GM21737 (cell line): ENCODE measurements at regions not wholly inside any gene's neighbourhood (a gene's known extent, or its start where the extent isn't known, plus 50 kb on each side); places are given as distances from the start of the nearest gene placed in this dataset.

Experiments used
- ATAC-seq: cut with Tn5 transposase; IDR thresholded peaks from one replicate; pipeline ENCODE4 v1.9.1; 2021; ENCODE audit warnings: mild to moderate bottlenecking, moderate library complexity; ENCODE audit not compliant: unreplicated experiment

DNA sequence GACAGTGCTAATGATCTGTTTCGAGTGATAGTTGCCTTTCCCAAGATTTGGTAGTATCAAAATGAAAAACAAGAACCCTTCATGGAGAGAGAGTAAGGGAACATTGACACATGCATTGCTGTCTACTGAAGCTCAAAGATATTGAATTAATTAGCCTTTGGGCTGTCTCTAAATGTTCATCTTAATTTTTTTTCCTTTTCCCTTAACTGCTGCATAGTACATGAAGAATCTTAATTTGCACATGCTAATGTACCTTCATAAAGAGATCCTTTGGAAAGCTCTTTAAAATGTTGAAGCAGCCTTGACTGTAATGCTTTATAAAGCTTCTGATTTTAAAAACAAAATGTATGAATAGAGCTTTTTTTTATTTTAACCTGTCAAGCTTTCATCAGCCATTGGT lies 452.2 kb downstream of the TUSC7 start:
- no peak for ATAC-seq

DNA sequence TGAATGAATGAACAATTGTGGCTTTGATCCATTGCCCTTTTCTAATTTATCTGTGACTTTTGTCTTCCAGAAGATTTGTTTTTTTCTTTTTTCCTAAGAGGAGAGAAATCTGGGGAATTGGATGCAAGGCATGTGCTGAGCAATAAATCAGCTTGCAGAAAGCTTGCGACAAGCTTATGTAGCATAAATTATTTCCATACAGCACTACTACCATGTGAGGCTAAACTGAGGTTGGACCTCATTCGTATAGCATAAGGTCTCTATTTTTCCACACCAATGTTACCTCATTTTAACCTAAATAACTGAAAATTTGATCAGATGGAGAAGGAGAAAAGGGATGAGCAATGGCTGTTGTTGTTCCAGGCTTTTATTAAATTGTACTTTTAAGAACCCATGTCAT lies 455.6 kb downstream of the TUSC7 start:
- no peak for ATAC-seq

DNA sequence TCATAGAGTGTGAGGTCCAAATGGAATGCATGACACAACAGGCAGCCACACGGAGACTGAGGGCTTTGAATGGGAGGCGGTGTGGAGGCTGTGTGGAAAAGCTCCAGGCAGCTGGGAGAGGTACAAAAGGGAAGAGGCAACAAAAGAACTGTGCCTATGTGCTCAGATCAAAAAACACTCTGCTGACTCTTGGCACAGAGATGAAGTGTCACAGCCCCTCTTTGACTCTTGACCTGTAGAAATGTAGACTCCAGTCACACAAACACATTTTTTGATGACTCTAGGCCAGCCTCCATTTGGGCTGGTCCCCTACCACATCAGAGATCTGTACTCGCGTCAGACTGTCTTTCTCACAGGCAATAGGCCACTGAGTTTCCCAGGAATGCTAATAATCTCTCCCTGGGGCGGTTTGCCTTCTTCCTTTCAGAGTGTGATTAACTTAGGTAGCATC lies 456.0 kb downstream of the TUSC7 start:
- ATAC-seq: no peak

DNA sequence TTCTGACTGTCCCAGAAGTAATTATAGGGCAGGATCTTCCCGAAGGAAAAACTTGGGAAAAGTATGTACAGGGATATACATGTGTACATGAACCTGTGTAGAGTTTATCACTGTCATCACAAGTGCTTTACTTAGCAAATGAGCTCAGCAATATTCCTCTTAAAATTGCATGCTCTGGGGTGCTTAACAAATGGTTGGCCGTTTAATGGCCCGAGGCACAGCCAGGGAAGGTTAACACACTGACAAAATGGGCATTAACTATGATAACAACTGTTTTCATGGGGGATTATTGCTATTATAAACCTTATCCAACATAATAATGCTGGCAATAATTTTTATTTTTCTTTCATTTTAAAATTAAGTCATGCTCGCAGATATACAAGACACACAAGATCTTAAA lies 459.3 kb downstream of the TUSC7 start:
- ATAC-seq: no peak

DNA sequence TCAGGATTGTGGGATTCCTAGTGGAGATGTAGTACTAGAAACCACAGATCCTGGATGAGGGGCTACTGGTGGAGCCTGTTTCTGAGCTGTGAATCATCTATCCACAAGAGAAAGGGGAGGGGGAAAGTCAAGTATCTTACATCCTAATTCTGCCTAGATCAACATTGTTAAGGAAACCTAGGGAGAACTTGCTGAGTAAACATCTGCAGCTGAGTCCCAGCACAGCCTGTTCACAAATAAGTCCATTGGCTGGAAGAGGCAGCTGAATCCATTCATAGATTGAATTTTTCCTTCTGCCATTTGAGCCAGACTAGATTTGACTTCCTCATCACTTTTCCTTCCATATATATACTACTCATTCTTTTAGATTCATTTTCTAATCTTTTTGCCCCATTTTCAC lies 460.5 kb downstream of the TUSC7 start:
- no peak for ATAC-seq

DNA sequence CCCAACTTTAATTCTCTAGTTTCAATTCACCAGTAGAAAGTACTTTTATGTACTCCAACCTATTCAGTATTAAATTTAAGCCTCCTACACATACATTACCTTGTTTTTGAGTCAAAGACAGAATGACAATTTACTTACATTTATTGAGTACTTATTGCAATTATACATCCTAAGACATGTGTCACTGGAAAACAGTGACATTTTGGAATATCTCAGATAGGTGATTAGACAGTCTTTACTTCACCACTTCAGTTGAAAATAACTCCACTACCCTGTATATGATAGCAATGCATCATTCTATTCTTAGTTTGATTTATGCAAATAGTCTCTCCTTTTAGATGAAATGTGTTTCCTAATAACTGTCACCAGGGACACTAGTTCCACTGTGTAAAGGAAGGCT lies 461.5 kb downstream of the TUSC7 start:
- ATAC-seq: no peak

DNA sequence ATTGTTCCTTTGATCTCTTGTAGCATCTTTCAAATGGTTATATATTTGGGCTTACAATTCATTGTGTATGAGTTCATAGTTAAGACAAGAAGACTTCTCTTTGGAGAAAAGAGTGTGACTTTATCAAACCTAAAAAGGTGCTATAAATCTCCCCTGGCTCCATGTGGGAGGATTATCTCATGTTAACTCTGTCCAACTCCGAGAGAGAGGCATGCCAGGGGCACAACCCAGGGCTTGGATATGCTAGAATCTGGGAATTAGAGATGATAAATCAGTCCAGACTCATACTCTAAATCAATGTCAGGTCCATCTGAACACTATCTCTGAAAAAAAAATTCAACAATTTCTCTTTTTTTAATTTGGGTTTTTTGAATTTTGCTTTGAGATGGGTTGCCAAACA lies 462.8 kb downstream of the TUSC7 start:
- no peak for ATAC-seq

DNA sequence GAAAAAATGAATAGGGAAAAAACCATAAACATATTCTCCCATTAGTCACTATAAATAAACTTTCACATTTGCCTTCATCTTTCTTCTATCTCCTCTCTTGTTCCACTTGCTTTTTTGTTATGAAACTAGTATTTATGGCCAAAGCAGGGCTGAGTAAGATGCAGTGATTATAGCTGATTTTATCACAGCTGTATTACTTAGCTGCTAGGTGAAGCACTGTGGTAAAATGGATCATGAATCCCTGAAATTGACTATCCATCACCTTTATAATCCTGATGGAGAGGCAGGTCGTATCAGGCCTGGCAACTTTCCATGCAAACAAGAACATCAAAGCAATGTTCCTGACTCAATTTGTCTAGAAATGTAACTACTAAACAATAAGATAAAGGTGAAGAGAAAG lies 471.6 kb downstream of the TUSC7 start:
- no peak for ATAC-seq

DNA sequence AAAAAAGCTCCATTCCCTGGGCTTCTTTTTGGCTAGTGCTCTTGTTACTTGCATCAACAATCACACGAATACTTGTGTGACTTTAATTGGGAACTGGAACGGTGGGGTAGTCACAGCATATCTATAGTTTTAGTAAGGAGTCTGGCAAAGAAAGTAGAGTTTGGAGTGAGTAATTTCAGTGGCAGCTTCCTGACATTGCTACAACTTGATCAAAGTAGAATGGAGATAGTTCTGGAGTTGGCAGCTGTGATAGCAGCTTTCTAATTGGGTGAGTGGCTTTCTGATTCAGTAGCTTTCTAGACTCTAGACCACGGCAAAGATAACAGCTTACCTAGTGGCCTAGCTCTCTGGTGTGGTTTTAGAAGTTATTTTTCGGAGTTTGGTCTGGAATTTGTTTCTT lies 475.0 kb downstream of the TUSC7 start:
- ATAC-seq: no peak

DNA sequence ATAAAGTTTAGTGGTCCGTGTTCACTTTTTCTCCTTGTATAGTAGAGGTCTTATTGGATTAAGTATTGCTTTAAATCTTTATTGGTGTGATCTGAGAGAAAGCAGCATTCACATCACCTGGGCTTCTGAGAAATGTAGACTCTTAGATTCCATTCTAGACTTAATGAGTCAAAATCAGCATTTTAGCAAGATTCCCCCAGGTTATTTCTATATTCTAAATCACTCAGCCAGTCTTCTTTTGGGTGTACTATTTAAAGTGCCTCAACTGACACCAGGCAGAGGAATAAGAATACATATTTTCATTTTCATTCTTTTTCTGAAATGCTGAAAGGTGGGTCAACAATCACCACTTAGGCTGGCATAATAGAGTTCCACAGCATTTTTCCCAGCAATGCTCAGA lies 481.7 kb downstream of the TUSC7 start:
- no peak for ATAC-seq

DNA sequence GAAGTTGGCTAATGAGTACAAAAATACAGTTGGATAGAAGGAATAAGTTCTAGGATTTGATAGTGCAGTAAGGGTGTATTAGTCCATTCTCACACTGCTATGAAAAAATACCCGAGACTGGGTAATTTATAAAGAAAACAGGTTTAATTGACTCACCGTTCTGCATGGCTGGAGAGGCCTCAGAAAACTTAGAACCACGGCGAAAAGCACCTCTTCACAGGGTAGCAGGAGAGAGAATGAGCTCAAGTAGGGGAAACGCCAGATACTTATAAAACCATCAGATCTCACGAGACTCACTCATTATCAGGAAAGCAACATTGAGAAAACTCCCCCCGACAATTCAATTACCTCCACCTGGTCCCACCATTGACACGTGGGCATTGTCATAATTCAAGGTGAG lies 483.3 kb downstream of the TUSC7 start:
- ATAC-seq: no peak

DNA sequence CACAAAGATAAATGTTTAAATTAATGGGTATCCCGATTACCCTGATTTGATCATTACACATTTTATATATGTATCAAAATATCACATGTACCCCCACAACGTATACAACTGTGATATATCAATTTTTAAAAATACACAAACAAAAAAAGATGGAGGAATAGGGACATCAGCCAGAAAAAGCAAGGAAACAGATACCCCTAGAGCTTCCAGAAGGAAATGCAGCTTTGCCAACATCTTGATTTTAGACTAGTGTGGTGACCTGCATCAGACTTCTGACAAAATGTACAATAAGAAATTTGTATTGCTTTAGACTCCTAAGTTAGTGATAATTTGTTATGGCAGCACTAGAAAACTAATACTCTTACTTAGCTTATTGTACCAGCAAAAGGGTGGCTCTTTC lies 483.8 kb downstream of the TUSC7 start:
- no peak for ATAC-seq

DNA sequence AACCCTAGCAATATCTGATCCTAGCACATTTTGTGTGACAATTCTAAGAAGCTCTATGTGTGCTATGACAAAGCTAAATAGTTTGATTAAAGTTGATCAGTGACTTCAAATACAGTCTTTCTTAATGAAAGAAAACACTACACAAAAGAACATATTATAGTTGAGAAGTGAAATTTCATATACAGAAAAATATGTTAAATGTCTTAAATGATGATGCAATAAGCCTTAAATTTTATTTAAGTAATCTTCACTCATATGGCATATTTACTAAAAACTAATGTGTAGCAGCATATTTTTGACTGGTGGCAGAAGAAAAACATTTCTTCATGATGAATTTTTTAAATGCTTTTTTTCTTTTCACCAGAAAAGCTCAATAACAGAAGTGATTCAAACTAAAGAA lies 485.5 kb downstream of the TUSC7 start:
- no peak for ATAC-seq

DNA sequence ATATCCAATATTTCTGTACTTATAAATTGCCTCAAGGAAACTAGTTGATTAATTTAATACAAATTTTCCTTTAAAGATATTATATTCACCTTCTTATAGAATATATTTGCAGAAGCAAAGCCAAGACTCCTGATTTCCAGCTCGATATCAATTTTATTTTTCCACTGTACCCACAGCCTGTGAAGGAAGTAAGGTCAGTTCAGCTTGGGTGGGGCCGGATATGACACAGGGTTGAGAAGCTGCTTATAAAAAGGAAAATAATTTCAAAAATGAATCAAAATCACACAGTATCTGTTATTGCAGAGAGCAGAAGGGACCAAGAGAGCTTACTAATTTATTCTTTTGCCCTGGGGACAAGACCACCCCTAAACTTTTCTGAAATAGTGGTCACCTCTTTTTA lies 491.4 kb downstream of the TUSC7 start:
- ATAC-seq: no peak

DNA sequence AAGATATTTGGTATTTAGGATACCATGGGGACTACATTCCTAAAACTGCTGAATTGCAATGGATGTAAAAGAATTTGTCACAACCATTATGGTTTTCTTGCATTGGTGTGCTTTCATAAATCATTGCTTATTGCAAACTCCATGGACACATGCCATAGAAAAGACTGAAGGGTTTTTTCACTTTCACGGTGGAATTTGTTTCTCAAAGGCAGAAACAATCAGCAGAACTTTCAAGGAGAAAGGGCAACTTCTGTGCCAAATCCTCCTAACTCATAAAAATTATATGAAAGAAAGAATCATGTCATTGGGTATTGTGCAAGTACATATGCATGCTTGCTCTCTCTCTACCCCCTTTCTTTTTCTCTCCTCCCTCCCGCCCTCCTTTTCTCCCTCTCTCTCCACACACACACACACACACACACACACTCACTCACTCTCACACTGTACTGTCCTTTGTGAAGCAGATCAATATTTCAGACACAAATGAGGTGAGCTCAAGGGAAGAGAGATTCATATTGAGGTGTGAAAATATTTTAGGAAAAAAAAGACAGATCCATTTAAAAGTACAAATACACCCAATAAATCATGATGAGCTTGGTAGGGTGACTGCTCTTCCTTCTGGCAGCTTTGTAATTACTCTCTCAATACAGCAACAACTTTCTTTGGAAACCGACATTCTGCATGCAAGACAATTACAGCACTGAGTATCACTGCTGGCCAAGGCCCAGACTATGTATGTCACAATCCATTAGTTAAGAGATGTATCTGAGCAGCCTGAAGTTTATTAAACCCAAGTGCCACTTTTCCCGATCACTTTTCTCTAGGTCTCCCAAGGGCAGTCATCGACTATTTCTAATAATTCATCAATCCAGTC lies 492.6 kb downstream of the TUSC7 start:
- no peak for ATAC-seq

DNA sequence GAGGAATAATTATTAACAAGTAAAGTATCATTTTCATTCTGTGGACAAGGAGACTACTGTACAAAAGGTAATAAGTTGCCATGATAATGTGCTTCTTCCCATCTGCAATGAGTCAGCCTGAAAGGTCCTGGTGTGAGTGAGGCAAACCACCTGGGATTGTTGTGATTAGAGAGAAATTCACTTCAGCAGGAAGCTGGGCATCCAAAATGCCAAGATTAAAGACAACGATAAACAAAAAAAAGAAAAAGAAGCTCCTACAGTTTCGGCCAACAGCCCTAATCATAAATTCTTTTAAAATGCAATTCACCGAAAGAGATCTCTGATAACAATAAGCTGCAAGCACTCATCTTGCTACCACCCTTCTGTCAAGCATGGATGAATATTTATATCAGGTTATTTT lies 507.8 kb downstream of the TUSC7 start:
- no peak for ATAC-seq

DNA sequence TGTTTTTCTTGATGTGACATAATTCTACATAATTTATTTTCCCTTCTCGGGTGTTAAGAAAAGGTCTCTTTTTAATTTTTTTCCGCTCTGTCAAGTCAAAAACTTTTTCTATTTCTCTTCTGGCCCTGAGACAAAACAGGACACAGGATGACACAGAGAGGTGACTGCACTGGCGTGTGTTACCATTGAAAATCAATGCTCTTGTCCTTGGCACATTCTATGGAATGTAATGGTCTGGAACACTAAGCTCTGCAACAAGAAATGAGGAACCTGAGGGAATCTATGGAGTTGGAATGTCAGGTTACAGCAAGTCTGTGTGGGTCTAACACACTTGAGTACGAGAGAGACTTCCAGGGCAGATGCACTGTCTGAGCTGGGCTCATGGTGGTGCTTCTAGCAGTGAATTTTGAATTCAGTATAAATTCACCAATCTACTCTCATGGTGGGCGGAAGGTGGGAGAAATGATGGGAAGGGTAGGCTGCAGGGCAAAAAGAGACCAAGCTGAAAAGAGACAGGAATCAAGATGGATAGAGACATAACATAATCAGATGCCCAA lies 508.3 kb downstream of the TUSC7 start:
- ATAC-seq: no peak

DNA sequence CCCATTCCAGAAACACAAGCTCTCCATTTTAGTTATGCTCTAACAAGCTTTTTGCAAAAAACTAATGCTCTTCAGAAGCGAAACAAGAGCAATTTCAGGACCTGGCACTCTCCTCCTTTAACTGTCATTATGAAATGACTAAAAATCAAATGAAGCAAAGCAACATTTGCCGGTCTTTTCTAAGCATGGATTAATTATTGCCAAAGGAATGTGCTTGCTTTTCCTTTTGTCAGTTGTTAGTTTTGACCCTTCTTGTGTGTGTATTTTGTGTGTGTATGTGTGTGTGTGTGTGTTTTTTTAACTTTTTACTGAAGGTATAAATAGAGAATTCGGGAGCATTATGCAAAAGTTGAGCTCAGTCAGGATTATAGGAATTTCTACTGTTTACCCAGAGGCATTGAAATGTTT lies 509.1 kb downstream of the TUSC7 start:
- ATAC-seq: no peak

DNA sequence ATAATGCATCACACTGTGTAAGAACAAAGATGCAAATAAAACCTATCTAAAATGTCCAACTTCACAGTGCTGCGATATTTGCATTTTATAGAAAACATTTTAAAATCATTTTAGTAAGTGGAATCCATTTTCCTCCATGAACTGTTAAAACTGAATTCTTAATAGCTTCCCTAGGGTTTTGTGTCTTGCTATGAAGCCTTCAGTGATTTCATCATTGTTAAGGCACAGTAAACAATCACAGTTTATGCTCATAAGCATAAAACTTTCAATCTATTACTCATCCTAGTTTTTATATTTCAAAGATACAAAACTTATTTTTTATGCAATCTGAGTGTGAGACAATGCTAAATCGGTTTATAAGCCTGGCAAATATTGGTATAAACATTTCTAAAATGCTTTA lies 509.7 kb downstream of the TUSC7 start:
- ATAC-seq: no peak

DNA sequence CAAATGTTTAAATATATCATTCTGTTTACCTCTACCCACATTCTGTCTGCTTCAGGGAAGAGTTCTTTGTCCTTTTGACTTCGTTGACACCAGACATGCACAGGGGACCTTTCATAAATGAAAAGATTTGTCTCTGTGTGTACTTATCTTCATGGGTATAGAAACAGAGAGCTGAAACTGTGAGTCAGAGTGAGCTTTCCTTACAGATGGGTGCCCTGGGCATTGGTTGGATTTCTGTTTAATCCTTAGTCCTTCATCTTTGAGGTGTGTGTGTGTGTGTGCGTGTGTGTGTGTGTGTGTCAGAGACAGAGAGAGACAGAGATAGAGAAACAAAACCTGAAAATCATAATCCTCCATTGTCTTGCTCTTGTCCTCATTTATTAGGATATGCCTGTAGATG lies 517.4 kb downstream of the TUSC7 start:
- ATAC-seq: no peak

DNA sequence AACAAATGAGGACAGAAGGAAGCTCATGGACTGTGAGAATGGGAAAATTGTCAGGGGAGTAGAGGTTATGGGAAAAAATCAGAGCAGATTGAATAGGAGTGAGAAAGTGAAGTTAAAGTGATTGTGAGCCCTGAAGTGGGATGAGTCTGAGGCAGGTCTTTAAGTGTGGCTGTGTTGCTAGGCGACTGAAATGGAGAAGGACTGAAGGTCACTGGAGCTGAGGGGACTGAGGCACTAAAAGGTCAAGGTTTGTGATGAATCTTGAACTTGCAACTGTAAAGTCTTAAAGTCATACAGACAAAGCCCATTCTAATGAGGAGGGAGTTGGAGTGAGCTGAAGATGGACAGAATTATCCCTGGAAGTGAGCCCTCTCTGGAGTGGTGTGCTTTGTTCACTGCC lies 518.9 kb downstream of the TUSC7 start:
- ATAC-seq: no peak

DNA sequence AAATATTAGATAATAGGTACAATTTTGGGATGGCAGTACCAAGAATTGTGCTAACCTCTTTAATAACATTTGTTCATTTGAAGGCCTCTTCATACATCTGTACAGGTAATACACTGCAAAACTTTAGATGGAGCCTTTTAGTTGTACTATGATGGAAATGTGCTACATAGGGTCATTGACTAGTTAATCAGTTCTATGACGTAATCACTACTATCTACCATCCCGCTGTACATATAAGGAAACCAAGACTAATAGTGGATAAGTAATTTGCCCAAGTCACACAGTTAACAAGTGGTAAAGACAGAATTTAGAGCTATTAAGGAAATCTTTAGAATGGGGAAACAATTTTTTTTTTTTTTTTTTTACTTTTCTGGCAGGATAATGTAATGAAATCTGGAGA lies 521.3 kb downstream of the TUSC7 start:
- no peak for ATAC-seq

DNA sequence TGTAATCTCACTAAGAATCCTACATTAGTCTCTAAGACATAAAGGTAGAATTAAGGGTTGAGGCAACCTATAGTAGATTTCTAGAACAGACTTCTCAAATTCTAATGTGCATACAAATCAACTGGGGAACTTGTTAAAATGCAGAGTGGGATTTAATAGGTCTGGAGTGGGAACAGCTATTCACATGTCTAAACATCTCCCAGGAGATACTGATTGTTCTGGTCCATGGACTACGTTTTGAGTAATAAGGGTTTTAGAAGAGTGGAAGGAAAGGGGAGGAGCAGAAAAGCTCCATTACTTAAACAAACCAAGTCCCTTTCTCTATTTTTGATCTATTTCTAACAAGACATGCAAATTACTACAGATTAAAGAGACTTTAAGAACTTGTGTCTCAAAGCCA lies 524.8 kb downstream of the TUSC7 start:
- no peak for ATAC-seq
